HG03103 (cell line): ENCODE measurements at regions not wholly inside any gene's neighbourhood (a gene's known extent, or its start where the extent isn't known, plus 50 kb on each side); places are given as distances from the start of the nearest gene placed in this dataset.

Experiments used
- ATAC-seq: cut with Tn5 transposase; IDR thresholded peaks from one replicate; pipeline ENCODE4 v1.9.1; 2021; ENCODE audit warnings: low read depth; ENCODE audit not compliant: unreplicated experiment

- no peak for ATAC-seq
Measured at GRCh38 chr17:36861531-36861930, 75.7 kb upstream of the LHX1 start.

- ATAC-seq = no peak
Measured at GRCh38 chr17:36862116-36862920, 75.0 kb upstream of the LHX1 start.

GRCh38 chr17:36863131-36863530 is 74.1 kb upstream of the LHX1 start:
- no peak for ATAC-seq

- no peak for ATAC-seq
Measured at GRCh38 chr17:36863676-36864612, 73.3 kb upstream of the LHX1 start.

- ATAC-seq = no peak
Measured at GRCh38 chr17:36864827-36865430, 72.3 kb upstream of the LHX1 start.

GRCh38 chr17:36867716-36868341 is 69.4 kb upstream of the LHX1 start:
- no peak for ATAC-seq

GRCh38 chr17:36868777-36869176 is 68.5 kb upstream of the LHX1 start:
- ATAC-seq = no peak

GRCh38 chr17:36869441-36869840 is 67.8 kb upstream of the LHX1 start:
- no peak for ATAC-seq

- no peak for ATAC-seq
Measured at GRCh38 chr17:36869856-36870719, 67.2 kb upstream of the LHX1 start.

- ATAC-seq = no peak
Measured at GRCh38 chr17:36870720-36870999, 66.6 kb upstream of the LHX1 start.

GRCh38 chr17:36875698-36876293 is 61.5 kb upstream of the LHX1 start:
- ATAC-seq = no peak

- no peak for ATAC-seq
Measured at GRCh38 chr17:36876966-36877365, 60.3 kb upstream of the LHX1 start.

- no peak for ATAC-seq
Measured at GRCh38 chr17:36877771-36878170, 59.5 kb upstream of the LHX1 start.

GRCh38 chr17:36878216-36878615 is 59.1 kb upstream of the LHX1 start:
- no peak for ATAC-seq

GRCh38 chr17:36879027-36879426 is 58.2 kb upstream of the LHX1 start:
- no peak for ATAC-seq

GRCh38 chr17:36879624-36880131 is 57.6 kb upstream of the LHX1 start:
- ATAC-seq = no peak

GRCh38 chr17:36880268-36880905 is 56.9 kb upstream of the LHX1 start:
- no peak for ATAC-seq

GRCh38 chr17:36881323-36881722 is 56.0 kb upstream of the LHX1 start:
- no peak for ATAC-seq
